SK-N-SH (cell line): ENCODE measurements at regions not wholly inside any gene's neighbourhood (a gene's known extent, or its start where the extent isn't known, plus 50 kb on each side); places are given as distances from the start of the nearest gene placed in this dataset.

Experiments used
- CTCF ChIA-PET: fragments of 300-600, 350-600 bp; formaldehyde crosslinking; extraction: SDS; loops from one replicate; lab custom pipeline; 2021; lab: Yijun Ruan, JAX
- POLR2A ChIA-PET: fragments of 350-600 bp; sonication (Branson Sonifier 250); formaldehyde crosslinking; extraction: SDS; loops from one replicate; lab custom pipeline; 2020; ENCODE audit warnings: antibody characterized with exemption, inconsistent platforms; lab: Yijun Ruan, JAX
- DNase-seq: peaks from one replicate; pipeline ENCODE4 v3.0.0; 2012
- H2AFZ ChIP-seq: fragments of 200-600 bp; sonication (generic); 2 replicates; pipeline ENCODE4 v1.8.1; 2016; ENCODE audit warnings: antibody characterized with exemption, mild to moderate bottlenecking, low read depth
- H3F3A ChIP-seq: fragments of 200-600 bp; sonication (generic); replicated peaks from 2 replicates; pipeline ENCODE3; 2016; ENCODE audit warnings: antibody characterized with exemption, mild to moderate bottlenecking; ENCODE audit not compliant: insufficient read depth
- H3K27ac ChIP-seq, 2 experiments: fragments of 200-500 bp in 1 of 2; fragments of 200-600 bp in 1 of 2; sonication (Bioruptor generic) in 1 of 2; sonication (generic), shearing (Covaris generic) in 1 of 2; 2 replicates each; pipeline versions ENCODE4 v1.5.1 to v1.6.1; 2014 to 2016; ENCODE audit warnings: low read depth in 2 of 2, inconsistent platforms in 1 of 2, low read length in 1 of 2, mild to moderate bottlenecking in 1 of 2, mixed read lengths in 1 of 2
- H3K27me3 ChIP-seq: fragments of 200-600 bp; sonication (generic), shearing (Covaris generic); 2 replicates; pipeline ENCODE4 v1.6.1; 2016; ENCODE audit warnings: mixed run types; ENCODE audit not compliant: insufficient read depth
- H3K36me3 ChIP-seq, 2 experiments: fragments of 200-500 bp in 1 of 2; fragments of 200-600 bp in 1 of 2; sonication (Bioruptor generic) in 1 of 2; sonication (generic) in 1 of 2; replicated peaks in 1 of 2; 2 replicates each; pipeline versions ENCODE3 to v1.5.1; 2014 to 2016; ENCODE audit warnings: low read length in 1 of 2, mild to moderate bottlenecking in 1 of 2; ENCODE audit not compliant: insufficient read depth in 2 of 2, control insufficient read depth in 1 of 2
- H3K4me1 ChIP-seq, 2 experiments: fragments of 200-500 bp in 1 of 2; fragments of 200-600 bp in 1 of 2; sonication (Bioruptor generic) in 1 of 2; sonication (generic), shearing (Covaris generic) in 1 of 2; 2 replicates each; pipeline versions ENCODE4 v1.5.1 to v1.6.1; 2014 to 2016; ENCODE audit warnings: low read depth in 1 of 2, low read length in 1 of 2, mixed run types in 1 of 2; ENCODE audit not compliant: insufficient read depth in 2 of 2, control insufficient read depth in 1 of 2
- H3K4me2 ChIP-seq: fragments of 200-600 bp; sonication (generic), shearing (Covaris generic); 2 replicates; pipeline ENCODE4 v1.6.1; 2017; ENCODE audit warnings: mixed run types
- H3K4me3 ChIP-seq, 2 experiments: fragments of 200-500 bp in 1 of 2; fragments of 200-600 bp in 1 of 2; sonication (Bioruptor generic) in 1 of 2; sonication (generic), shearing (Covaris generic) in 1 of 2; 2 replicates each; pipeline versions ENCODE4 v1.5.1 to v1.8.1; 2014 to 2016; ENCODE audit warnings: low read depth in 2 of 2, inconsistent platforms in 1 of 2, low read length in 1 of 2, mild to moderate bottlenecking in 1 of 2, mixed read lengths in 1 of 2, moderate library complexity in 1 of 2
- H3K79me2 ChIP-seq: fragments of 200-600 bp; sonication (generic); 2 replicates; pipeline ENCODE4 v1.8.1; 2017; ENCODE audit warnings: mild to moderate bottlenecking; ENCODE audit not compliant: insufficient read depth
- H3K9ac ChIP-seq: fragments of 200-600 bp; sonication (generic); 2 replicates; pipeline ENCODE4 v1.6.1; 2017; ENCODE audit warnings: mixed run types
- H3K9me2 ChIP-seq: fragments of 200-600 bp; sonication (generic); 2 replicates; pipeline ENCODE4 v1.6.1; 2017; ENCODE audit warnings: mixed run types
- H3K9me3 ChIP-seq: fragments of 200-600 bp; sonication (generic); 2 replicates; pipeline ENCODE4 v1.6.1; 2017; ENCODE audit warnings: mixed run types, mild to moderate bottlenecking, moderate library complexity
- H4K20me1 ChIP-seq: fragments of 200-600 bp; sonication (generic); 2 replicates; pipeline ENCODE4 v1.6.1; 2017; ENCODE audit warnings: mild to moderate bottlenecking, mixed run types; ENCODE audit not compliant: insufficient read depth
- ELF1 ChIP-seq: IDR thresholded peaks from 2 replicates; pipeline ENCODE4 v1.4.0; 2012
- EP300 ChIP-seq, 2 experiments: IDR thresholded peaks; 2 replicates each; pipeline versions ENCODE4 v1.4.0 to v1.6.1; 2012; ENCODE audit warnings: borderline replicate concordance in 1 of 2, low read depth in 1 of 2, low read length in 1 of 2
- FOSL2 ChIP-seq: IDR thresholded peaks from 2 replicates; pipeline ENCODE4 v1.4.0; 2012; ENCODE audit warnings: low read depth, mild to moderate bottlenecking, moderate library complexity, borderline replicate concordance
- FOXJ3 ChIP-seq: sonication (generic); formaldehyde crosslinking; IDR thresholded peaks from 2 replicates; pipeline ENCODE4 v1.5.1; 2020; ENCODE audit warnings: mild to moderate bottlenecking, missing genetic modification reagents
- JUND ChIP-seq: IDR thresholded peaks from 2 replicates; pipeline ENCODE4 v1.4.0; 2012
- MXI1 ChIP-seq: IDR thresholded peaks from 2 replicates; pipeline ENCODE4 v1.6.1; 2012; ENCODE audit warnings: mild to moderate bottlenecking, low read depth, low read length, improper control_type of control experiment
- NFIC ChIP-seq: IDR thresholded peaks from 2 replicates; pipeline ENCODE4 v1.4.0; 2012; ENCODE audit warnings: borderline replicate concordance
- POLR2AphosphoS5 ChIP-seq: IDR thresholded peaks from 2 replicates; pipeline ENCODE4 v1.6.1; 2012; ENCODE audit warnings: low read depth, low read length
- RAD21 ChIP-seq: IDR thresholded peaks from 2 replicates; pipeline ENCODE4 v1.6.1; 2012; ENCODE audit warnings: mild to moderate bottlenecking, low read length
- SIN3A ChIP-seq: IDR thresholded peaks from 2 replicates; pipeline ENCODE4 v1.6.1; 2012; ENCODE audit warnings: low read depth, mild to moderate bottlenecking, low read length, moderate library complexity, borderline replicate concordance
- SMC3 ChIP-seq: IDR thresholded peaks from 2 replicates; pipeline ENCODE4 v1.6.1; 2012; ENCODE audit warnings: low read depth, low read length, improper control_type of control experiment
- TCF12 ChIP-seq: IDR thresholded peaks from 2 replicates; pipeline ENCODE4 v1.4.0; 2012
- TEAD4 ChIP-seq: IDR thresholded peaks from 2 replicates; pipeline ENCODE4 v1.4.0; 2012; ENCODE audit warnings: mild to moderate bottlenecking, borderline replicate concordance; ENCODE audit not compliant: insufficient read depth
- WGBS: methylation state at CpG from one replicate; pipeline ENCODE4 v1.1.6; 2017; ENCODE audit warnings: low lambda C conversion rate; 5-methylcytosine and 5-hydroxymethylcytosine counted together
- TF ChIP-seq, protein P1 (sequence below): fragments of 150-350 bp; IDR thresholded peaks from 2 replicates; pipeline ENCODE4 v1.6.1; 2016; ENCODE audit warnings: mild to moderate bottlenecking, low read depth, low read length
- TF ChIP-seq, protein P2 (sequence below): IDR thresholded peaks from 2 replicates; pipeline ENCODE4 v1.6.1; 2012; ENCODE audit warnings: mild to moderate bottlenecking, low read depth, low read length, moderate library complexity
- TF ChIP-seq, protein P3 (sequence below): IDR thresholded peaks from 2 replicates; pipeline ENCODE4 v1.4.0; 2012; ENCODE audit warnings: low read depth
- TF ChIP-seq, protein P4 (sequence below): IDR thresholded peaks from 2 replicates; pipeline ENCODE4; 2012
- TF ChIP-seq, protein P5 (sequence below): fragments of 200-600 bp; sonication (generic); IDR thresholded peaks from 2 replicates; pipeline ENCODE4 v1.6.1; 2017; ENCODE audit warnings: antibody characterized with exemption, mild to moderate bottlenecking, moderate library complexity
- TF ChIP-seq, protein P6 (sequence below): IDR thresholded peaks from 2 replicates; pipeline ENCODE4 v1.4.0; 2012; ENCODE audit warnings: low read depth, borderline replicate concordance
- TF ChIP-seq, protein P7 (sequence below): IDR thresholded peaks from 2 replicates; pipeline ENCODE4 v1.4.0; 2012; ENCODE audit warnings: low read depth, borderline replicate concordance

DNA sequence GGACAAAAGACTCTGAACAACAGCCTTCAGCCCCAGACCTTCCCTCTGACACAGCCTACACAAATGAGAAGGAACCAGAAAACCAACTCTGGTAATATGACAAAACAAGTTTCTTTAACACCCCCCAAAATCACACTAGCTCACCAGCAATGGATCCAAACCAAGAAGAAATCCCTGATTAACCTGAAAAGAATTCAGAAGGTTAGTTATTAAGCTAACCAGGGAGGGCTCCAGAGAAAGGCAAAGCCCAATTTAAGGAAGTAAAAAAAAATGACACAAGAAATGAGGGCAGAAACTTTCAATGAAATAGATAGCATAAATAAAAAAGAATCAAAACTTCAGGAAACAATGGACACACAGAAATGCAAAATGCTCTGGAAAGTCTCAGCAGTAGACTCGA is 224.0 kb downstream of the TRIML1 start:
- Histone ChIP-seq H3K36me3 (no peaks in the 10 kb centered on the region), H4K20me1 (no peaks in the 10 kb centered on the region)
- CTCF ChIA-PET, result no interaction called here
- DNase-seq, result no peak
- TF ChIP-seq, protein P1, sequence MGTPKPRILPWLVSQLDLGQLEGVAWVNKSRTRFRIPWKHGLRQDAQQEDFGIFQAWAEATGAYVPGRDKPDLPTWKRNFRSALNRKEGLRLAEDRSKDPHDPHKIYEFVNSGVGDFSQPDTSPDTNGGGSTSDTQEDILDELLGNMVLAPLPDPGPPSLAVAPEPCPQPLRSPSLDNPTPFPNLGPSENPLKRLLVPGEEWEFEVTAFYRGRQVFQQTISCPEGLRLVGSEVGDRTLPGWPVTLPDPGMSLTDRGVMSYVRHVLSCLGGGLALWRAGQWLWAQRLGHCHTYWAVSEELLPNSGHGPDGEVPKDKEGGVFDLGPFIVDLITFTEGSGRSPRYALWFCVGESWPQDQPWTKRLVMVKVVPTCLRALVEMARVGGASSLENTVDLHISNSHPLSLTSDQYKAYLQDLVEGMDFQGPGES, result no peak
- no peak for TF ChIP-seq TCF12
- no peak for TF ChIP-seq TEAD4
- TF ChIP-seq FOXJ3 (CRISPR knock-in tag), result no peak
- TF ChIP-seq FOSL2, result no peak
- TF ChIP-seq SIN3A, result no peak
- TF ChIP-seq NFIC, result no peak
- no peak for TF ChIP-seq SMC3
- TF ChIP-seq EP300 (IDR thresholded peaks at IDR 0.05; ENCODE audit: borderline replicate concordance in 1 of 2, low read depth in 1 of 2, low read length in 1 of 2), result no peak
- TF ChIP-seq, protein P2, sequence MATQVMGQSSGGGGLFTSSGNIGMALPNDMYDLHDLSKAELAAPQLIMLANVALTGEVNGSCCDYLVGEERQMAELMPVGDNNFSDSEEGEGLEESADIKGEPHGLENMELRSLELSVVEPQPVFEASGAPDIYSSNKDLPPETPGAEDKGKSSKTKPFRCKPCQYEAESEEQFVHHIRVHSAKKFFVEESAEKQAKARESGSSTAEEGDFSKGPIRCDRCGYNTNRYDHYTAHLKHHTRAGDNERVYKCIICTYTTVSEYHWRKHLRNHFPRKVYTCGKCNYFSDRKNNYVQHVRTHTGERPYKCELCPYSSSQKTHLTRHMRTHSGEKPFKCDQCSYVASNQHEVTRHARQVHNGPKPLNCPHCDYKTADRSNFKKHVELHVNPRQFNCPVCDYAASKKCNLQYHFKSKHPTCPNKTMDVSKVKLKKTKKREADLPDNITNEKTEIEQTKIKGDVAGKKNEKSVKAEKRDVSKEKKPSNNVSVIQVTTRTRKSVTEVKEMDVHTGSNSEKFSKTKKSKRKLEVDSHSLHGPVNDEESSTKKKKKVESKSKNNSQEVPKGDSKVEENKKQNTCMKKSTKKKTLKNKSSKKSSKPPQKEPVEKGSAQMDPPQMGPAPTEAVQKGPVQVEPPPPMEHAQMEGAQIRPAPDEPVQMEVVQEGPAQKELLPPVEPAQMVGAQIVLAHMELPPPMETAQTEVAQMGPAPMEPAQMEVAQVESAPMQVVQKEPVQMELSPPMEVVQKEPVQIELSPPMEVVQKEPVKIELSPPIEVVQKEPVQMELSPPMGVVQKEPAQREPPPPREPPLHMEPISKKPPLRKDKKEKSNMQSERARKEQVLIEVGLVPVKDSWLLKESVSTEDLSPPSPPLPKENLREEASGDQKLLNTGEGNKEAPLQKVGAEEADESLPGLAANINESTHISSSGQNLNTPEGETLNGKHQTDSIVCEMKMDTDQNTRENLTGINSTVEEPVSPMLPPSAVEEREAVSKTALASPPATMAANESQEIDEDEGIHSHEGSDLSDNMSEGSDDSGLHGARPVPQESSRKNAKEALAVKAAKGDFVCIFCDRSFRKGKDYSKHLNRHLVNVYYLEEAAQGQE, result no peak
- TF ChIP-seq POLR2AphosphoS5, result no peak
- no peak for TF ChIP-seq MXI1
- TF ChIP-seq, protein P3, sequence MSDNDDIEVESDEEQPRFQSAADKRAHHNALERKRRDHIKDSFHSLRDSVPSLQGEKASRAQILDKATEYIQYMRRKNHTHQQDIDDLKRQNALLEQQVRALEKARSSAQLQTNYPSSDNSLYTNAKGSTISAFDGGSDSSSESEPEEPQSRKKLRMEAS, result no peak
- no peak for TF ChIP-seq JUND
- TF ChIP-seq, protein P4, sequence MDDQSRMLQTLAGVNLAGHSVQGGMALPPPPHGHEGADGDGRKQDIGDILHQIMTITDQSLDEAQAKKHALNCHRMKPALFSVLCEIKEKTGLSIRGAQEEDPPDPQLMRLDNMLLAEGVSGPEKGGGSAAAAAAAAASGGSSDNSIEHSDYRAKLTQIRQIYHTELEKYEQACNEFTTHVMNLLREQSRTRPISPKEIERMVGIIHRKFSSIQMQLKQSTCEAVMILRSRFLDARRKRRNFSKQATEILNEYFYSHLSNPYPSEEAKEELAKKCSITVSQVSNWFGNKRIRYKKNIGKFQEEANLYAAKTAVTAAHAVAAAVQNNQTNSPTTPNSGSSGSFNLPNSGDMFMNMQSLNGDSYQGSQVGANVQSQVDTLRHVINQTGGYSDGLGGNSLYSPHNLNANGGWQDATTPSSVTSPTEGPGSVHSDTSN, result no peak
- TF ChIP-seq, protein P5, sequence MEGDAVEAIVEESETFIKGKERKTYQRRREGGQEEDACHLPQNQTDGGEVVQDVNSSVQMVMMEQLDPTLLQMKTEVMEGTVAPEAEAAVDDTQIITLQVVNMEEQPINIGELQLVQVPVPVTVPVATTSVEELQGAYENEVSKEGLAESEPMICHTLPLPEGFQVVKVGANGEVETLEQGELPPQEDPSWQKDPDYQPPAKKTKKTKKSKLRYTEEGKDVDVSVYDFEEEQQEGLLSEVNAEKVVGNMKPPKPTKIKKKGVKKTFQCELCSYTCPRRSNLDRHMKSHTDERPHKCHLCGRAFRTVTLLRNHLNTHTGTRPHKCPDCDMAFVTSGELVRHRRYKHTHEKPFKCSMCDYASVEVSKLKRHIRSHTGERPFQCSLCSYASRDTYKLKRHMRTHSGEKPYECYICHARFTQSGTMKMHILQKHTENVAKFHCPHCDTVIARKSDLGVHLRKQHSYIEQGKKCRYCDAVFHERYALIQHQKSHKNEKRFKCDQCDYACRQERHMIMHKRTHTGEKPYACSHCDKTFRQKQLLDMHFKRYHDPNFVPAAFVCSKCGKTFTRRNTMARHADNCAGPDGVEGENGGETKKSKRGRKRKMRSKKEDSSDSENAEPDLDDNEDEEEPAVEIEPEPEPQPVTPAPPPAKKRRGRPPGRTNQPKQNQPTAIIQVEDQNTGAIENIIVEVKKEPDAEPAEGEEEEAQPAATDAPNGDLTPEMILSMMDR, result no peak
- TF ChIP-seq ELF1, result no peak
- TF ChIP-seq RAD21, result no peak
- TF ChIP-seq, protein P6, sequence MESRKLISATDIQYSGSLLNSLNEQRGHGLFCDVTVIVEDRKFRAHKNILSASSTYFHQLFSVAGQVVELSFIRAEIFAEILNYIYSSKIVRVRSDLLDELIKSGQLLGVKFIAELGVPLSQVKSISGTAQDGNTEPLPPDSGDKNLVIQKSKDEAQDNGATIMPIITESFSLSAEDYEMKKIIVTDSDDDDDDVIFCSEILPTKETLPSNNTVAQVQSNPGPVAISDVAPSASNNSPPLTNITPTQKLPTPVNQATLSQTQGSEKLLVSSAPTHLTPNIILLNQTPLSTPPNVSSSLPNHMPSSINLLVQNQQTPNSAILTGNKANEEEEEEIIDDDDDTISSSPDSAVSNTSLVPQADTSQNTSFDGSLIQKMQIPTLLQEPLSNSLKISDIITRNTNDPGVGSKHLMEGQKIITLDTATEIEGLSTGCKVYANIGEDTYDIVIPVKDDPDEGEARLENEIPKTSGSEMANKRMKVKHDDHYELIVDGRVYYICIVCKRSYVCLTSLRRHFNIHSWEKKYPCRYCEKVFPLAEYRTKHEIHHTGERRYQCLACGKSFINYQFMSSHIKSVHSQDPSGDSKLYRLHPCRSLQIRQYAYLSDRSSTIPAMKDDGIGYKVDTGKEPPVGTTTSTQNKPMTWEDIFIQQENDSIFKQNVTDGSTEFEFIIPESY, result no peak
- TF ChIP-seq, protein P7, sequence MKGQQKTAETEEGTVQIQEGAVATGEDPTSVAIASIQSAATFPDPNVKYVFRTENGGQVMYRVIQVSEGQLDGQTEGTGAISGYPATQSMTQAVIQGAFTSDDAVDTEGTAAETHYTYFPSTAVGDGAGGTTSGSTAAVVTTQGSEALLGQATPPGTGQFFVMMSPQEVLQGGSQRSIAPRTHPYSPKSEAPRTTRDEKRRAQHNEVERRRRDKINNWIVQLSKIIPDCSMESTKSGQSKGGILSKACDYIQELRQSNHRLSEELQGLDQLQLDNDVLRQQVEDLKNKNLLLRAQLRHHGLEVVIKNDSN, result no peak
- TF ChIP-seq, all 33 proteins: peak for 0
- Histone ChIP-seq H3K79me2 (no peaks in the 10 kb centered on the region), H3K27ac (no peak overlapping the region), H3K9ac (no peak overlapping the region), H3K9me3 (no peaks in the 10 kb centered on the region), H3K4me1 (no peaks in the 10 kb centered on the region), H2AFZ (no peak overlapping the region), H3K4me2 (no peak overlapping the region), H3K27me3 (no peaks in the 10 kb centered on the region; the same call in 1 of the 2 replicates), H3K4me3 (no peak overlapping the region), H3F3A (no peaks in the 10 kb centered on the region), H3K9me2 (no peaks in the 10 kb centered on the region)
- POLR2A ChIA-PET, result no interaction called here
- 28% methylated on average over 1 of the region's 1 CpG for WGBS
